ENCODE measurements at regions not wholly inside any gene's neighbourhood (a gene's known extent, or its start where the extent isn't known, plus 50 kb on each side); places are given as distances from the start of the nearest gene placed in this dataset.
"Not testable (repeated sequence)": the region's sequence is repeated elsewhere in the genome, so short reads cannot be mapped to it uniquely, and the experiment has no call there.

DNA sequence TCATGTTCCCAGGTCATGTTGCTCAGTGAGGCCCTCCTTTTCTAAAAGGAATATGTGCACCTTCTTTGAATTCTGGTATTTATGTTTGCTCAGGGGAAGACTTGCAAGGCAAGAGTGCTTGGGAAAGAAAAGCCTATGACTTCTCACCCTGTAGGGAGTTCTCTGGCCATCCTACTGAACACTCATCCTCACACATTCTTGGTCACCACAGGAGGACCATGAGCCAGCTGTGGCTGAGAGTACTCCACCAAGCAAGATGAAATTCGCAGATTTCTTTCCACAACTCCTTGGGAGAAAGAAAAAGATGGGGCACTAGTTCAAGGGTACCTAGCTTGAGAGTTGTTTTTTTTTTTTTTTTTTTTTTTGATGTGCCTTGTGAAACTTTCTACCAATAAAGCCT lies 179.6 kb downstream of the FZD1 start:
- no peak for DNase-seq (ENCODE audit: low read depth, low spot score)

DNA sequence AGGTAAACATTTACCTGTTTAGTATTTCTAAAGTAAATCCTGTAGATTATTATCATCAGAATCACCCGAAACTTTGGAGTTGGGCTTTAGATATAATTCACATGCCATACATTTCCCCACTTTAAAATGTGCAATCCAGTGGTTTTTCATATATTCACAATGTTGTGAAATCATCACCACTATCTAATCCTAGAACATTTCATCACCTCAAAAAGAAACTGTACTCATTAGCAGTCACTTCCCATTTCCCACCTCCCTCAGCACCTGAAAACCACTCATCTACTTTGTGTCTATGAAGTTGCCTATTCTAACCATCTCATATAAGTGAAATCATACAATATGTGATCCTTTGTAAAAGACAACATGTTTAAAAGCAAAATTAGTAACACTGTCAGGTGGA lies 182.6 kb downstream of the FZD1 start:
- no peak overlapping the region for H3K27ac ChIP-seq
- DNase-seq (ENCODE audit: low read depth, low spot score): no peak

More for the DNA sequence above, 179.6 kb downstream of the FZD1 start:
- no peak overlapping the region for H3K27ac ChIP-seq

DNA sequence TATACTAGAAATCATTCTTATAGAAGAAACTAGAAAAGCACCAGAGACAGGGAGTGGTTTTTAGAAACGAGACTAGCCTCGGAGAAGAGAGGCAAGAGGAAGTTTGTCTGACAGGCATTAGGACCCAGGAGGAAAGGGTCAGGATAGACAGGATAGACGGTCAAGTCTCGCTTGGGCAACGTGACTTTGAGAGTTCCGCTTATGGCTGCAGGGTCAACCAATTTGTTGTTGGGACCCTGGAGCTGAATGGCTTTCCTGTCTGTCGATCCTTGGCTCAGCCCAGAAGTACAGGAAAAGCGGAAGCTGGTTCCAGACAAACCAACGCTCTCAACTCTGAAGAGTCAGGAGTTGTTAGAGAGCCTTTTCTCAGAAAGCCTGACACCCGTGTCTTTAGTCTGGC lies 191.2 kb downstream of the FZD1 start:
- H3K27ac ChIP-seq: no peak overlapping the region
- no peak for DNase-seq (ENCODE audit: low read depth, low spot score)

DNA sequence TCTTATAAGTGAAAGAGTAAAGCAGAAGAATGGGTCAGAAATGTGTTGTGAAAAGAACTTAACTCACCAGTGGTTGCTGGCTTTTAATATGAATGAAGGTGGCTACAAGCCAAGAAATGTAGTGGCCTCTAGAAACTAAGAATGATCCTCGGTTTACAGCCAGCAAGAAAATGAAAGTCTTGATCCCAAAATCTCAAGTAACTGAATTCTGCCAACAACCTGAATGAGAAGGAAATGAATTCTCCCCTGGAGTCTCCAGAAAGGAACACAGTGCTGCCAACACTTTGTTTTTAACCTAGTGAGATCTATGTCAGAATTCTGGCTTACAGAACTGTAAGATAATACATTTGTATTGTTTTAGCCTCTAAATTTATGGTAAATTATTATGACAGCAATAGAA lies 193.0 kb downstream of the FZD1 start:
- H3K27ac ChIP-seq: no peak overlapping the region
- no peak for DNase-seq (ENCODE audit: low read depth, low spot score)

DNA sequence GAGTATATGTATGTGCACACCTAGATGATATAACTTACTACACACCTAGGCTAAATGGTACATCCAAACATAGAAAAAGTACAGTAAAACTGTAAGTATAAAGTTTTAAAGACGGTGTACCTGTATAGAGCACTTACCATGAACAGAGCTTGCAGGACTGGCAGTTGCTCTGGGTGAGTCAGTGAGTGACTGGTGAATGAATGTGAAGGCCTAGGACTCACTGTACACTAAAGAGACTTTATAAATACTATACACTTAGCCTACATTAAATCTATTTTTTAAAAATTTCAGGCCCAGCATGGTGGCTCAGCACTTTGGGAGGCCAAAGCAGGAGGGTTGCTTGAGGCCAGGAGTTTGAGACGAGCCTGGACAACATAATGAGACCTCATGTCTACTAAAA lies 195.3 kb downstream of the FZD1 start:
- DNase-seq (ENCODE audit: low read depth, low spot score): no peak

DNA sequence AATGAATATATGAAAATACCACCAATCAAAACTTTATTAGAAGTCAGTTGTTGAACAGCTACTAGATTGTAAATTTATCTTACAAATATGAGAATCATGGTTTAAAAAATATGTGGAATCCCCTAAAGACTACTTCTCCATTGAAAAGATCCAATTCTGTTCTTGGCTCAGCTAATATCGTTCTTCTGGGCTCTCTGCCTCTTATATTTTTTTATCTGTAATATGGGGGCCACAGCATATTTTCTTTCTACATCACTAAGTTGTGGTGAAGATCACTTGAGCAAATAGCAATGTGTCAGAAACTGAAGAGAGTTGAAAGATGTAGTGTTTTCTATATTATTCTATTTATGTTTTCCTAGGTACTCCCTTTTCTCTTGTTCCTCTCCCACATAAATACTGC lies 198.1 kb downstream of the FZD1 start:
- DNase-seq (ENCODE audit: low read depth, low spot score): no peak
- no peak overlapping the region for H3K27ac ChIP-seq

More for the DNA sequence above, 195.3 kb downstream of the FZD1 start:
- H3K27ac ChIP-seq: no peak overlapping the region

DNA sequence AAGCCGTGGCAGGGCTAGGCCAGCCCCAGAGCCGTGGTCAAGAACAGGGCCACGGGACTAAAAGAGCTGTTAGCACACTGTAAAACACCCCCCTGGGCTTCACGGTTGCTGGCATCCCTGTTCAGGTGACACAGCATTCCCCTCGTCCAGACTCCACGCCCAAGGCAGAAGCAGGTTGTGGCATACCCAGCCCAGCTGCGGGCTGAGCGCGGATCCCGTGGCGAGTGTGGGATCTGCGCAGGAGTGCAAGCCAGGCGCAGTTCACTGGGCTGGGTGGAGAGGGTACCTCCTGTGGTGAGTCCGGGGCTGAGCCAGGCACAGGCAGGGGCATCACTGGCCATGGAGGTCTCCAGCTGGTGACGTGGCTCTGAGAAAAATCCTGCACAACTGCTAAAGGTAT lies 199.1 kb downstream of the FZD1 start:
- DNase-seq (ENCODE audit: low read depth, low spot score): no peak
- H3K27ac ChIP-seq: no peak overlapping the region

DNA sequence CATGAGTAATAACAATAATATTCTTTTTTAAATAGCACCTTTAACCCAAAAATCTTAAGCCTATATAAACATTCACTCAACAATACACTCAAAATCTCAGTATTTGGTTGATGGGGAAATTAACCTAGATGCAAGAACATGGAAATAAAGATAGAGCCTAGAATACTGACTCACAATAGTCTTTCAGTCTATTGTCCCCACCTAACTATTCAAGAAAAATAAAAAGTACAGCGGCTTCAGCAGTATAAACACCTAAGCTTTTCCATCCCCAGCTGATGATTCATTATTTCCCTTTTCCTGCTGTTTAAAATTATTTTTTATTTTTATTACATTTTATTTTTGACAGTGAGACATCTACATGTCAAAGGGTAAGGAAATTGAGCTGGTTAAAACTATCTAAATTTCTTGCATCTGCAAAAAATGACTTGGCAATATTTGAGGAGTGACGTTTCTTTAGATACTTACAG lies 201.4 kb downstream of the FZD1 start:
- DNase-seq (ENCODE audit: low read depth, low spot score): no peak
- H3K27ac ChIP-seq: no peak overlapping the region

DNA sequence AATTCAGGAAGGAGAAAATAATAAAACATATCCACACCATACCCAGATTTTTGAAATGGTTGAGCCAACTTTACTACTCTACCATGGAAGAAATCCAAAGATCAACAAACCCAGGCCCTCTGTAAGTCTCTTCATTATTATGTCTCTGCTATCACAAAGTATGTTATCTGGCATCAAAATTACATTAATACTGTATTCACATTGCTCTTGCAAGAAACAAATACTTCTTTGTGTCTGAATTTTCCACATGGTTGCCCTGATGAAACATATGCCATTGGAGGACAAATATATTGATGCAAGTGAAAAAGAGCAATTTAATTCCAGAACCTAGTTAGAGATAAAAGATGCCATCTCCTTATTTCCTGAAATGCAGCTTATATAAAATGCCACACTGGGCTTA lies 204.0 kb downstream of the FZD1 start:
- no peak for DNase-seq (ENCODE audit: low read depth, low spot score)
- H3K27ac ChIP-seq: no peak overlapping the region

DNA sequence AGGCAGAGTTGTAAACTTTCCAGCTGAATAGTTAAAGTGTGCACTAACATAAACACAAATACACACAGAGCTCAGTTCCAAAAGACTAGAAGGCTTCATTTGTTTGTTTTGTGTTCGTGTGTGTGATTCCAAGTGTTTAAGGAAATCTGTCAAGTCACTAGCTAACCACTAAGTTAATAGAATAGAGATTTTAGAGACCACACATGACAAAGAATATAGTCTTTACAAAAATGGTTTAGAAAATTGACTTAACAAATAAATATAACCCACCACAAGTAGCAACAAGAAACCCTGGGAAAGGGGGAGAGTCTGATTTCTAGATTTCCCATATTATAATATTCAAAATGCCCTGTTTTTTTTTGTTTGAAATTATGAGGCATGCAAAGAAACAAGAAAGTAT lies 209.4 kb downstream of the FZD1 start:
- H3K27ac ChIP-seq: no peak overlapping the region
- DNase-seq (ENCODE audit: low read depth, low spot score): no peak

DNA sequence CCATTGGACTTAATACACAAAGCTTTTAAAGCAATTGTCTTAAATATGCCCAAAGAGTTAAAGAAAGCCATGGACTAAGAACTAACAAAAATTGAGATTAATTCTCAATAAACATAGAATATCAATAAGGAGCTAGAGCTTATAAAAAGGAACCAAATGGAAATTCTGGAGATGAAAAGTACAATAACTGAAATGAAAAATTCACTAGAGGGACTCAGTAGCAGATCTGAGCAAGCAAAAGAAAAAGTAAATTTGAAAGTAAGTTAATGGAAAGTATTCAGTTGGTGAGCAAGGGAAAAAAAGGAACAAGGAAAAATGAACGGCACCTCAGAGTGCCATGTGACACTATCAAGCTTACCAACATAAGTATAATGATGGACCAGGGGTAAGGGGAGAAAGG lies 209.8 kb downstream of the FZD1 start:
- H3K27ac ChIP-seq: no peak overlapping the region
- no peak for DNase-seq (ENCODE audit: low read depth, low spot score)

DNA sequence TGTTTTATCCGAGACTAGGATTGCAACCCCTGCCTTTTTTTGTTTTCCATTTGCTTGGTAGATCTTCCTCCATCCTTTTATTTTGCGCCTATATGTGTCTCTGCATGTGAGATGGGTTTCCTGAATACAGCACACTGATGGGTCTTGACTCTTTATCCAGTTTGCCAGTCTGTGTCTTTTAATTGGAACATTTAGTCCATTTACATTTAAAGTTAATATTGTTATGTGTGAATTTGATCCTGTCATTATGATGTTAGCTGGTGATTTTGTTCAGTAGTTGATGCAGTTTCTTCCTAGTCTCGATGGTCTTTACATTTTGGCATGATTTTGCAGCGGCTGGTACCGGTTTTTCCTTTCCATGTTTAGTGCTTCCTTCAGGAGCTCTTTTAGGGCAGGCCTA lies 216.2 kb downstream of the FZD1 start:
- not testable (repeated sequence) for DNase-seq (ENCODE audit: low read depth, low spot score); H3K27ac ChIP-seq

DNA sequence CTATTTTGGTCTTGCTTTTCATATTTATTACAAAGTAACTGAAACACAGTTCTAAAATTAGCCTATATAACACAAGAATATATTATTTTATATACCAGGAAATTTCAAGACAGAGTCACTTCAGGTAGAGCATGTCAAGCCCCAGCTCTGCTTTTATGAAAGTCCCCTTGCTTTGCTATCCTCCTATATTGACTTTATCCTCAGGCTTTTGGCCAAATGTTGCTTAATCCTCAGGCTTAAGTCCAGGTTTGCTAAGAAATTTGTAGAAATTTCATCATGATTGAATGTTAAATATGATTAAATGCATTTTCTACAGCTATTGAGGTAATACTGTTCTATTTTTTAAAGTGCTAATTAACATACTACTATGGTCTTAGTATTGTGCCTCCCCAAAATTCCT lies 227.6 kb downstream of the FZD1 start:
- H3K27ac ChIP-seq: no peak overlapping the region
- DNase-seq (ENCODE audit: low read depth, low spot score): no peak

DNA sequence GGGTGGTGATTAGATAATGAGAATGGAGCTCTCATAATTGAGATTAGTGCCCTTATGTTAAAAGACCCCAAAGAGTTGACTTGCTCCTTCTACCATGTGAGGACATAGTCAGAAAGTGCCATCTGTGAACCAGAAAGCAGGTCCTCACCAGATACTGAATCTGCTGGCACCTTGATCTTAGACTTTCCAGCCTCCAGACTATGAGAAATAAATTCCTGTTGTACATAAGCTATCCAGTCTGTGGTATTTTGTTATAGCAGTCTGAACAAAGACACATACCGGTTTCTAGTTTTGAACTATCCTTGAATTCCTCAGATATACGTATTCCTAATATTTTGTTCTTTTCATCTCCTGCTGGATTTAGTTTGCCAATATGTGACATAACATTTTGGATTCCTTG lies 228.1 kb downstream of the FZD1 start:
- no peak for DNase-seq (ENCODE audit: low read depth, low spot score)
- no peak overlapping the region for H3K27ac ChIP-seq

DNA sequence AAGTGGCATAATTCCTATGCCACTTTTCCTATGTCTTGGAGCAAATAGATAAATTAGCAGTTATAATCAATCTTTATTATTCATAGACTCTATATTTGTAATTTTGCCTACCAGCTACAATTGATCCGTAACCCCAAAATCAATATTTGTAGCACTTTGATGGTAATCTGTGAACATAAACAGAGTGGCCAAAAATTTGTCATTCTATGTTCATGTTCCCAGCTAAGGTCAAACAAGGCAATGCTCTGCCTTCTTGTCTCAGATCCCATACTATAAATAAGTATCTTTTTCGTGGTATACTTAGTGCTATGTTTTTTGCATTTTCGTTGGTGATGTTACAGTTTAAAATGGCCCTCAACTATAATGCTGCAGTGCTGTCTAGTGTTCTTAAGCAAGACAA lies 228.5 kb downstream of the FZD1 start:
- no peak overlapping the region for H3K27ac ChIP-seq
- no peak for DNase-seq (ENCODE audit: low read depth, low spot score)

DNA sequence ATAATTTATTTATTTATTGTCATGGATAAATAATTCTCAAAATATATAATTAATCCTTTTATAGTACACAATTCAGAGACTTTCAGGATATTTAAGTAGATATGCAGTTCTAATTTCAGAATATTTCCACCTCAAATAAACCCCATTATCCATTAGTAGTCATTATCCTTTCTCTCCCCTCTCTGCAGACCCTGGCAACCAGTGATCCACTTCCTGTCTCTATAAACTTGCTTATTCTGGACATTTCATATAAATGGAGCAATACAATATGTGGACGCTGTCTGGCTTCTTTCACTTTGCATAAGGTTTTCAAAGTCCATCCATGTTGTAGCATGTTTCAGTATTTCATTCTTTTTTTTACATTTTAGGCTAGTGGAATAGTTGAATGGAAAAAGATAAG lies 230.2 kb downstream of the FZD1 start:
- H3K27ac ChIP-seq: no peak overlapping the region
- DNase-seq (ENCODE audit: low read depth, low spot score): no peak

DNA sequence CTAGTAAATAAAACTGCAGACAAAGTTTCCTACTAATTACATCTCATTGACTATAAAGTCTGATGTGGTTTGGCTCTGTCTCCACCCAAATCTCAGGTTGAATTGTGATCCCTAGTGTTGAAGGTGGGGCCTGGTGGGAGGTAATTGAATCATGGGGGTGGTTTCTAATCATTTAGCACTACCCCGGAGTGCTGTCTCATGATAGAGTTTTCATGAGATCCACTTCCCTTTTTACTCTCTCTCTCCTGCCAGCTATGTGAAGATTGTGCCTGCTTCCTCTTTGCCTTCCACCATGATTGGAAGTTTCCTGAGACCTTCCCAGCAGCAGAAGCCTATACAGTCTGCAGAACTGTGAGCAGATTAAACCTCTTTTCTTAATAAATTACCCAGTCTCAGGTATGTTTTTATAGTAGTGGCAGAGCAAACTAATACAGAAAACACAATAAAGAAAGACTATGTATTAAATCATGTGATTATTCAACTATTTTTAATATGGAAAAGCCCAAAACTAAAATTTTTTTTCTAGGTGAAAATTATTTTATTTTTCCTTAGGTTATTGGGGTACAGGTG lies 232.1 kb downstream of the FZD1 start:
- H3K27ac ChIP-seq: no peak overlapping the region
- no peak for DNase-seq (ENCODE audit: low read depth, low spot score)

DNA sequence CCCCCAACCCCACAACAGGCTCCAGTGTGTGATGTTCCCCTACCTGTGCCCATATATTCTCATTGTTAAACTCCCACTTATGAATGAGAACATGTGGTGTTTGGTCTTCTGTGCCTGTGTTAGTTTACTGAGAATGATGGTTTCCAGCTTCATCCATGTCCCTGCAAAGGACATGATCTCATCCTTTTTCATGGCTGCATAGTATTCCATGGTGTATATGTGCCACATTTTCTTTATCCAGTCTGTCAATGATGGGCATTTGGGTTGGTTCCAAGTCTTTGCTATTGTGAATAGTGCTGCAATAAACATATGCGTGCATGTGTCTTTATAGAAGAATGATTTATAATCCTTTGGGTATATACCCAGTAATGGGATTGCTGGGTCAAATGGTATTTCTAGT lies 233.0 kb downstream of the FZD1 start:
- not testable (repeated sequence) for DNase-seq (ENCODE audit: low read depth, low spot score); H3K27ac ChIP-seq

DNA sequence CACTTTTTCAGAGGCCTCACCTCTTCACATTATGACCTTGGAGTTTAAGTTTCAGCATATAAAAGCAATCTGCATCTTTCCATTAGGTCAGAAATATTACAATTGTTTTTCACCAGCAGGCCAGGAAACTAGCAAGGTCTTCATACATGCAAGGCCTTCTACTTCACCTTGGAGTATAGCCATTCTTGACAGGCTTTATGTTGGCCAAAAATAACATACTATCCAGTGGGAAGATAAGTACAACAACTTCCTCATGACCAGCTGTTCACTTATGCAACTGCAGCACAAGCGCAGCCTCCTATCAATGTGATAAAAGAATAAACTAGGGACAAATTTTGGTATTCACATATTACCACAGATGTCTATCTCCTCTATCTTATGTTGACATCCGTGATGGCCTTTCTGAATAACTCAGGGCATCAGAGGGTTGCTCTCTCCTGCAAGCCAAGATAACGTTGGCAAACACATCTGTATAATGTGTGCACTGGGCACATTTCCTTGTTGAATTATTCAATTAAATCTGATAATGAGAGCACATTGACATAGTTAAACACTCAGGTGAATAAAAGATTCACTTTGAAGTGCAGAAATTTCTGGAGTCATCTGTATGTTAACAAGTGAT lies 239.8 kb downstream of the FZD1 start:
- H3K27ac ChIP-seq: no peak overlapping the region
- DNase-seq (ENCODE audit: low read depth, low spot score): no peak

DNA sequence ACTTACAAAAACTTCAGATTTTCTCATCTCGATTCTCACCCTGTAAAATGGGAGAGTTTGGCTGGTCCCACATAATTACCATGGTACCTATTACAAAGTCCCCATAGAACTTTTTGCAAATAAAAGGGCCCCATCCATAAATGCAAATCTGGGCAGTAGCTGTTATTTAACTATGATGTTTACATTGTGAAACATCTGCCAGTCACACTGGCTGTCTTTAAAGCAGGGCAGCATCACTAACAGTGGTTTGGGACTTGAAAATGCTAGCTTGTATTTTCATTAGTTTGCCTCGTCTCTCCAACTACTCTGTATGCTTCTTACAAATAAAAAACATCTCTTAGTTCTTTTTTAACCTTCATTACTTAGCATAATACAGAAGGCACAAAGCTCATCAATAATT lies 240.7 kb downstream of the FZD1 start:
- DNase-seq (ENCODE audit: low read depth, low spot score): no peak
- H3K27ac ChIP-seq: no peak overlapping the region

DNA sequence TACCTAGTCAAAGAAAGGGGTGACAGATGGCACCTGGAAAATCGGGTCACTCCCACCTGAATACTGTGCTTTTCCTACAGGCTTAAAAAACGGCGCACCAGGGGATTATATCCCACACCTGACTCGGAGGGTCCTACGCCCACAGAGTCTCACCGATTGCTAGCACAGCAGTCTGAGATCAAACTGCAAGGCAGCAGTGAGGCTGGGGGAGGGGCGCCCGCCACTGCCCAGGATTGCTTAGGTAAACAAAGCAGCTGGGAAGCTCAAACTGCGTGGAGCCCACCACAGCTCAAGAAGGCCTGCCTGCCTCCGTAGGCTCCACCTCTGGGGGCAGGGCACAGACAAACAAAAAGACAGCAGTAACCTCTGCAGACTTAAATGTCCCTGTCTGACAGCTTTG lies 242.7 kb downstream of the FZD1 start:
- not testable (repeated sequence) for DNase-seq (ENCODE audit: low read depth, low spot score); H3K27ac ChIP-seq

DNA sequence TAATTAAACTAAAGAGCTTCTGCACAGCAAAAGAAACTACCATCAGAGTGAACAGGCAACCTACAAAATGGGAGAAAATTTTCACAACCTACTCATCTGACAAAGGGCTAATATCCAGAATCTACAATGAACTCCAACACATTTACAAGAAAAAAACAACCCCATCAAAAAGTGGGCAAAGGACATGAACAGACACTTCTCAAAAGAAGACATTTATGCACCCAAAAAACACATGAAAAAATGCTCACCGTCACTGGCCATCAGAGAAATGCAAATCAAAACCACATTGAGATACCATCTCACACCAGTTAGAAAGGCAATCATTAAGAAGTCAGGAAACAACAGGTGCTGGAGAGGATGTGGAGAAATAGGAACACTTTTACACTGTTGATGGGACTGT lies 247.6 kb downstream of the FZD1 start:
- not testable (repeated sequence) for DNase-seq (ENCODE audit: low read depth, low spot score); H3K27ac ChIP-seq

All from epithelial cell of prostate (primary cell).